Dendritic cell treated with granulocyte-macrophage colony-stimulating factor and Interleukin-4, amounts not matched to agents 40 ng/mL and 50 ng/mL, for 4 days (primary cell): ENCODE measurements at regions not wholly inside any gene's neighbourhood (a gene's known extent, or its start where the extent isn't known, plus 50 kb on each side); places are given as distances from the start of the nearest gene placed in this dataset.

Experiments
- H3K27ac Mint-ChIP-seq: one replicate; pipeline ENCODE4 v1.8.0; 2022; ENCODE audit warnings: mild to moderate bottlenecking, mixed read lengths
- H3K27me3 Mint-ChIP-seq: one replicate; pipeline ENCODE4 v1.8.0; 2022; ENCODE audit warnings: mild to moderate bottlenecking, mixed read lengths
- H3K36me3 Mint-ChIP-seq: one replicate; pipeline ENCODE4 v1.8.0; 2022; ENCODE audit warnings: low read depth, mixed read lengths
- H3K4me1 Mint-ChIP-seq: one replicate; pipeline ENCODE4 v1.8.0; 2022; ENCODE audit warnings: low read depth, mixed read lengths
- H3K4me3 Mint-ChIP-seq: one replicate; pipeline ENCODE4 v1.8.0; 2022; ENCODE audit warnings: mild to moderate bottlenecking, moderate library complexity, mixed read lengths
- H3K9me3 Mint-ChIP-seq: one replicate; pipeline ENCODE4 v1.8.0; 2022; ENCODE audit warnings: mixed read lengths
- intact Hi-C: fragments of 100-400 bp; cut with micrococcal nuclease; formaldehyde crosslinking; loops from one replicate; pipeline ENCODE4 v1.15.0; 2022

DNA sequence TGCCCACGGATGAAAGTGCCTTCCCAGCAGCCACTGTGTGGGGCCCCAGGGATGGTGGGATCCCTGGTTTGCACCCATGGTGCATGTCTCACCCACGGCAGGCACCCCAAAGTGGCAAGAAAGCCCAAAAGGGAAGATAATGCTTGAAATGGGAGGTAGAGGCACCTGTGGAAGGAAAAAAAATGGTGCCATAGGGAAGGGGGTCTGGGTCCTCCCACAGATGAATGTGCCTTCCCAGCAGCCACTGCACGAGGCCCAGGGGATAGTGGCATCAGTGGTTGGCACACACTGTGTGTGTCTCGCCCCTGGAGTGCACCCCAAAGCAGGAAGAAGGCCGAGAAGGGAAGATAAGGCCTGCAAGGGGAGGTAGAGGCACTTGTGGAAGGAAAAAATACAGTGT is 264.2 kb downstream of the ALG10 start:
- Mint-ChIP-seq H3K27me3 (no peaks in the 10 kb centered on the region), H3K4me1 (no peaks in the 10 kb centered on the region), H3K36me3 (no peaks in the 10 kb centered on the region), H3K4me3 (no peak overlapping the region), H3K9me3 (peaks cover 65% of the 10 kb centered on the region), H3K27ac (no peak overlapping the region)
- intact Hi-C loops = no loop called here

DNA sequence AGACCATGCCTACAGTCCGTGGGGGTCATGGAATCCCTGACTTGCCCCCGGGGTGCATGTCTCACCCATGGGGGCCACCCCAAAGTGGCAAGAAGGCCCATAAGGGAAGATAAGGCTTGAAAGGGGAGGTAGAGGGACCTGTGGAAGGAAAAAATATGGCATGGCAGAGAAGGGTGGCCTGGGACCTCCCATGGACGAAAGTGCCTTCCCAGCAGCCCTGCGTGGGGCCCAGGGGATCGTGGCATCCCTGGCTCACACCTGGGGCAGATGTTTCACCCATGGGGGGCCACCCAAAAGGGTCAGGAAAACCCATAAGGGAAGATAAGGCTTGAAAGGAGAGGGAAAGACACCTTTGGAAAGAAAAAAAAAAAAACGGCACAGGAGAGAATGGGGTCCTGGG is 264.6 kb downstream of the ALG10 start:
- intact Hi-C loops = no loop called here
- H3K27ac Mint-ChIP-seq = no peak overlapping the region

DNA sequence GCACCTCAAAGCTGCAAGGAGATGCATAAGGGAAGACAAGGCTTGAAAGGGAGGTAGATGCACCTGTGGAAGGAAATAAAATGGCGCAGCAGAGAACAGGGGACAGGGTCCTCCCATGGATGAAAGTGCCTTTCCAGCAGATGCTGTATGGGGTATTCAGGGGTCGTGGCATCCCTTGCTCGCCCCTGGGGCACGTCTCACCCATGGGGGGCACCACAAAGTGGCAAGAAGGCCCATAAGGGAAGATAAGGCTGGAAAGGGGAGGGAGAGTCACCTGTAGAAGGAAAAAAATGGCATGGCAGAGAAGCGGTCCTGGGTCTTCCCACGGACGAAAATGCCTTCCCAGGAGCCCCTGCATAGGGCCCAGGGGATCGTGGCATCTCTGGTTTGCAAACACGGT is 265.1 kb downstream of the ALG10 start:
- Mint-ChIP-seq H3K9me3 (peaks cover 75% of the 10 kb centered on the region), H3K4me3 (no peak overlapping the region), H3K36me3 (no peaks in the 10 kb centered on the region), H3K4me1 (no peaks in the 10 kb centered on the region), H3K27me3 (no peaks in the 10 kb centered on the region), H3K27ac (no peak overlapping the region)
- intact Hi-C loops = no loop called here

More for the DNA sequence above, 264.6 kb downstream of the ALG10 start:
- Mint-ChIP-seq H3K9me3 (peaks cover 70% of the 10 kb centered on the region), H3K4me3 (no peak overlapping the region), H3K4me1 (no peaks in the 10 kb centered on the region), H3K27me3 (no peaks in the 10 kb centered on the region), H3K36me3 (no peaks in the 10 kb centered on the region)

DNA sequence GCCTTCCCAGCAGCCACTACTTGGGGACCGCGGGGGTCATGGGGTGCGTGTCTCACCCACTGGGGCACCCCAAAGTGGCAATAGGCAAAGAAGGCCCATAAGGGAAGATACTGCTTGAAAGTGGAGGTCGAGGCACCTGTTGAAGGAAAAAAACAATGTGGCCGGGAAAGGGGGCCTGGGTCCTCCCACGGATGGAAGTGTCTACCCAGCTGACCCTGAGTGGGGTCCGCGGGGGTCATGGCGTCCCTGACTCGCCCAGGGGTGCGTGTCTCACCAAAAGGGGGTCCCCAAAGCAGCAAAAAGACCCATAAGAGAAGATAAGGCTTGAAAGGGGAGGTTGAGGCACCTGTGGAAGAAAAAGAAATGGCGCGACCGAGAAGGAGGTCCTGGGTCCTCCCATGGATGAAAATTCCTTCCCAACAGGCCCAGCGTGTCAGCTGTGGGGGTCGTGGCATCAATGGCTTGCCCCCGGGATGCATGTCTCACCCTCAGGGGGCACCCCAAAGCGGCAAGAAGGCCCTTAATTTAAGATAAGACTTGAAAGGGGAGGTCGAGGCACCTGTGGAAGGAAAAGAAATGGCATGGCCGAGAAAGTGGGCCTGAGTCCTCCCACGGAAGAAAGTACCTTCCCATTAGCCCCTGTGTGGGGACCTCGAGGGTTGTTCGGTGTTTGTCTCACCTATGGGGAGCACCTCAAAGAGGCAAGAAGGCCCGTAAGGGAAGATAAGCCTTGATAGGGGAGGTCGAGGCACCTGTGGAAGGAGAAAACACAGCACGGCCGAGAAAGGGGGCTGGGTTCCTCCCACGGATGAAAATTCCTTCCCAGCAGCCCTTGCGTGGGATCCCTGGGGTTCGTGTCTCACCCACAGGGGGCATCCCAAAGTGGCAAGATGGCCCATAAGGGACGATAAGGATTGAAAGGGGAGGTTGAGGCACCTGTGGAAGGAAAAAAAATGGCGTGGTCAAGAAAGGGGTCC is 266.0 kb downstream of the ALG10 start:
- intact Hi-C loops = no loop called here
- H3K27me3 Mint-ChIP-seq = no peaks in the 10 kb centered on the region
- H3K4me3 Mint-ChIP-seq = no peak overlapping the region
- no peak overlapping the region for H3K27ac Mint-ChIP-seq
- H3K4me1 Mint-ChIP-seq = no peaks in the 10 kb centered on the region
- H3K9me3 Mint-ChIP-seq = peaks cover 83% of the 10 kb centered on the region
- no peaks in the 10 kb centered on the region for H3K36me3 Mint-ChIP-seq

DNA sequence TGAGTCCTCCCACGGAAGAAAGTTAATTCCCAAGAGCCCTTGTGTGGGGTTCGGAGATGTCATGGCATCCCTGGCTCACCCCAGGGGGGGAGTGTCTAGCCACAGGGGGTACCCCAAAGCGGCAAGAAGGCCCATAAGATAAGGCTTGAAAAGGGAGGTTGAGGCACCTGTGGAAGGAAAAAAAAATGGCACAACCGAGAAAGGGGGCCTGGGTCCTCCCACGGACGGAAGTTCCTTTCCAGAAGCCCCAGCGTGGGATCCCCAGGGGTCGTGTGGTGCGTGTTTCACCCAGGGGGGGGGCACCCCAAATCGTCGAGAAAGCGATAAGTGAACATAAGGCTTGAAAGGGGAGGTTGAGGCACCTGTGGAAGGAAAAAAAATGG is 266.7 kb downstream of the ALG10 start:
- Mint-ChIP-seq H3K36me3 (no peaks in the 10 kb centered on the region), H3K9me3 (peaks cover 90% of the 10 kb centered on the region), H3K4me1 (no peaks in the 10 kb centered on the region)

DNA sequence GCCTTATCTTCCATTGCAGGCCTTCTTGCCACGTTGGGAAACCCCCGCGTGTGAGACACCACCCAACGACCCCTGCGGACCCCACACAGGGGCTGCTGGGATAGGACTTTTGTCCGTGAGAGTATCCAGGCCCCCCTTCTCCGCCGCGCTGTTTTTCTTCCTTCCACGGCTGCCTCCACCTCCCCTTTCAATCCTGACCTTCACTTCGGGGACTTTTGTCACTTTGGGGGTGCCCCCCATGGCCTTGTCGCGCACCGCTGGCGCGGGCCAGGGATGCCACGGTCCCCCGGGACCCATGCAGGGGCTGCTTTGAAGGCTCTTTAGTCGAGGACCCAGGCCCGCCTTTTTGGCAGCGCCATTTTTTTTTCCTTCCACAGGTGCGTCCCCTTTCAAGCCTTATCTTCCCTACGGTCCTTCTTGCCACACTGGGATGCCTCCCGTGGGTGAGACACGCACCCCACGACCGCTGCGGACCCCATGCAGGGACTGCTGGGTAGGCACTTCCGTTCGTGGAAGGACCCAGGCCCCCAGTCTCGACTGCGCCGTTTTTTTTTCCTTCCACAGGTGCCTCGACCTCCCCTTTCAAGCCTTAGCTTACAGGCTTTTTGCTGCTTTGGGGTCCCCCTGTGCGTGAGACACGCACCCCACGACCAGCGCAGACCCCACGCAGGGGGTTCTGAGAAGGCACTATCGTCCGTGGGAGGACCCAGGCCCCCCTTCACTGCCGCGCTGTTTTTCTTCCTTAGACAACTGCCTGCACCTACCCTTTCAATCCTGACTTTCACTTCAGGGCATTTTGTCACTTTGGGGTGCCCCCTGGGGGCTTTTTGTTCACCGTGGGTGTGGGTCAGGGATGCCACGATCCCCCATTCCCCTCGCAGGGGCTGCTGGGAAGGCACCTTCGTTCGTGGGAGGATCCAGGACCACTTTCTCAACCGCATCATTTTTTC is 267.4 kb downstream of the ALG10 start:
- Mint-ChIP-seq H3K27ac (no peak overlapping the region), H3K4me3 (no peak overlapping the region), H3K36me3 (no peaks in the 10 kb centered on the region), H3K4me1 (no peaks in the 10 kb centered on the region), H3K27me3 (no peaks in the 10 kb centered on the region), H3K9me3 (peaks cover 97% of the 10 kb centered on the region)
- intact Hi-C loops = no loop called here

More for the DNA sequence above, 266.7 kb downstream of the ALG10 start:
- Mint-ChIP-seq H3K27ac (no peak overlapping the region), H3K27me3 (no peaks in the 10 kb centered on the region), H3K4me3 (no peak overlapping the region)
- intact Hi-C loops = no loop called here

DNA sequence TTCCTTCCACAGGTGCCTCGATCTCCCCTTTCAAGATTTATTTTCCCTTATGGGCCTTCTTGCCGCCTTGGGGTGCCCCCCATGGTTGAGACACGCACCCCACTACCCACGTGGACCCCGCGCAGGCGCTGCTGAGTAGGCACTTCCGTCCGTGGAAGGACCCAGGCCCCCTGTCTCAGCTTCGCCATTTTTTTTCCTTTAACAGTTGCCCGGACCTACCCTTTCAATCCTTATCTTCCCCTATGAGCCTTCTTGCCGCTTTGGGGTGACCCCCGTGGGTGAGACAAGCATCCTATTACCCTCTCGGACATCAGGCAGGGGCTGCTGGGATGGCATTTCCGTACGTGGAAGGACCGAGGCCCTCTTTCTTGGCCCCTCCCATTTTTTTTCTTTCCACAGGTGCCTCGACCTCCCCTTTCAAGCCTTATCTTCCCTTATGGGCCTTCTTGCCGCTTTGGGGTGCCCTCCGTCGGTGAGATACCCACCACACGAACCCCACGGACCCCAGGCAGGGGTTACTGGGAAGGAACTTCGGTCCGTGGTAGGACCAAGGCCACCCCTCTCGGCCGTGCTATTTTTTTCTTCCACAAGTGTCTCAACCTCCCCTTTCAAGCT is 268.2 kb downstream of the ALG10 start:
- Mint-ChIP-seq H3K36me3 (no peaks in the 10 kb centered on the region), H3K4me3 (no peak overlapping the region), H3K27me3 (no peaks in the 10 kb centered on the region), H3K4me1 (no peaks in the 10 kb centered on the region), H3K27ac (no peak overlapping the region), H3K9me3 (peaks cover 100% of the 10 kb centered on the region)
- intact Hi-C loops = no loop called here

DNA sequence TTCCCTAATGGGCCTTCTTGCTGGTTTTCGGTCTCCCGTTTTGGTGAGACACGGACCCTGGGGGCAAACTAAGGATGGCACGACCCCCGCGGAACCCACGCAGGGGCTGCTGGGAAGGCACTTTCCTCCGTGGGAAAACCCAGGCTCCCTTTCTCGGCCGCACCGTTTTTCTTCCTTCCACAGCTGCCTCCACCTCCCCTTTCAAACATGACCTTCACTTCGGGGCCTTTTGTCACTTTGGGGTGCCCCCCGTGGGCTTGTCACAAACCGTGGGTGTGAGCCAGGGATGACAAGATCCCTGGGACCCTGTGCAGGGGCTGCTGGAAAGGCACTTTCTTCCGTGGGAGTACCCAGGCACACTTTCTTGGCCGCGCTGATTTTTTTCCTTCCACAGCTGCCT is 268.7 kb downstream of the ALG10 start:
- peaks cover 100% of the 10 kb centered on the region for H3K9me3 Mint-ChIP-seq
- no peak overlapping the region for H3K27ac Mint-ChIP-seq
- no peaks in the 10 kb centered on the region for H3K27me3 Mint-ChIP-seq
- intact Hi-C loops = no loop called here
- no peaks in the 10 kb centered on the region for H3K36me3 Mint-ChIP-seq
- H3K4me1 Mint-ChIP-seq = no peaks in the 10 kb centered on the region
- no peak overlapping the region for H3K4me3 Mint-ChIP-seq

DNA sequence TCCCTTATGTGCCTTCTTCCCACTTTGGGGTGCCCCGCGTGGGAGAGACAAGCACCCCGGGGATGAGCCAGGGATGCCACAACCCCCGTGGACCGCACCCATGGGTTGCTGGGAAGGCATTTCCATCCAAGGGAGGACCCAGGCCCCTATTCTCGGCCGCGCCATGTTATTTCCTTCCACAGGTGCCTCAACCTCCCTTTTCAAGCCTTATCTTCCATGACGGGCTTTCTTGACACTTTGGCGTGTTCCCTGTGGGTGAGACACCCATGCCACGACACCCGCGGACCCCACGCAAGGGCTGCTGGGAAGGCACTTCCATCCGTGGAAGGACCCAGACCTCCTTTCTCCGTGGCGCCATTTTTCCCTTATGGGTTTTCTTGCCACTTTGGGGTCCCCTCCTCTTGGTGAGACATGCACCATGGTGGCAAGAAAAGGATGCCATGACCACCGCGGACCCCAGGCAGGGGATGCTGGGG is 269.2 kb downstream of the ALG10 start:
- Mint-ChIP-seq H3K27me3 (no peaks in the 10 kb centered on the region), H3K36me3 (no peaks in the 10 kb centered on the region), H3K4me3 (no peak overlapping the region), H3K9me3 (peaks cover 100% of the 10 kb centered on the region), H3K4me1 (no peaks in the 10 kb centered on the region), H3K27ac (no peak overlapping the region)
- intact Hi-C loops = no loop called here

DNA sequence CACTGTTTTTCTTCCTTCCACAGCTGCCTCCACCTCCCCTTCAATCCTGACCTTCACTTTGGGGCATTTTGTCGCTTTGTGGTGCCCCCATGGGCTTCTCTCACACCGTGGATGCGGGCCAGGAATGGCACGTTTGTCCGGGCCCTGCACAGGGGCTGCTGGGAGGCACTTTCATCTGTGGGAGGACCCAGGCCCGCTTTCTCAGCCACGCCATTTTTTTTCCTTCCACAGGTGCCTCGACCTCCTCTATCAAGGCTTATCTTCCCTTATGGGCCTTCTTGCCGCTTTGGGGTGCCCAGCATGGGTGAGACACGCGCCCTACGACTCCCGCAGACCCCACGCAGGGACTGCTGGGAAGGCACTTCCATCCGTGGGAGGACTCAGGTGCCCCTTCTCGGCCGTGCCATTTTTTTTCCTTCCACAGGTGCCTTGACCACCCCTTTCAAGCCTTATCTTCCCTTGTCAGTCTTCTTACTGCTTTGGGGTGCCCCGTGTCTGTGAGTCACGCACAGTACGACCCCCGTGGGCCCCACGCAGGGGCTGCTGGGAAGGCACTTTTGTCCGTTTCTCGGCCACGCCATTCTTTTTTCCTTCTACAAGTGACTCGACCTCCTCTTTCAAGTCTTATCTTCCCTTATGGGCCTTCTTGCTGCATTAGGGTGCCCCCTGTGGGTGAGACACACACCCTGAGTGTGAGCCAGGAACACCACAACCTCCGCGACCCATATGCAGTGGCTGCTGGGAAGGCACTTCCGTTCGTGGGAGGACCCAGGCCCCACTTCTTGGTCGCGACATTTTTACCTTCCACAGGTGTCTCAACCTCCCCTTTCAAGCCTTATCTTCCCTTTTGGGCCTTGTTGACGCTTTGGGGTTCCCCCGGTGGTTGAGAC is 270.7 kb downstream of the ALG10 start:
- Mint-ChIP-seq H3K27ac (no peak overlapping the region), H3K36me3 (no peaks in the 10 kb centered on the region), H3K27me3 (no peaks in the 10 kb centered on the region), H3K4me1 (no peaks in the 10 kb centered on the region), H3K4me3 (no peak overlapping the region), H3K9me3 (peaks cover 100% of the 10 kb centered on the region)
- intact Hi-C loops = no loop called here

DNA sequence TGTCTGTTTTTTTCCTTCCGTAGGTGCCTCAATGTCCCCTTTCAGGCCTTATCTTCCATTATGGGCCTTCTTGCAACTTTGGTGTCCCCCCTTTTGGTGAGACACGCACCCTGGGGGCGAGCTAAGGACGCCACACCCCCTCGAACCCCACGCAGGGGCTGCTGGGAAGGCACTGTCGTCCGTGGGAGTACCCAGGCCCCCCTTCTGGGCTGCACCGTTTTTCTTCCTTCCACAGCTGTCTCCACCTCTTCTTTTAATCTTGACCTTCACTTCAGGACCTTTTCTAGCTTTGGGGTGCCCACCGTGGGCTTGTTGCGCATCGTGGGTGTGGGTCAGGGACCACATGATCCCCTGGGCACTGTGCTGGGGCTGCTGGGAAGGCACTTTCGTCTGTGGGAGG is 271.8 kb downstream of the ALG10 start:
- Mint-ChIP-seq H3K27me3 (no peaks in the 10 kb centered on the region), H3K9me3 (peaks cover 100% of the 10 kb centered on the region), H3K27ac (no peak overlapping the region), H3K36me3 (no peaks in the 10 kb centered on the region), H3K4me1 (no peaks in the 10 kb centered on the region), H3K4me3 (no peak overlapping the region)
- intact Hi-C loops = no loop called here

DNA sequence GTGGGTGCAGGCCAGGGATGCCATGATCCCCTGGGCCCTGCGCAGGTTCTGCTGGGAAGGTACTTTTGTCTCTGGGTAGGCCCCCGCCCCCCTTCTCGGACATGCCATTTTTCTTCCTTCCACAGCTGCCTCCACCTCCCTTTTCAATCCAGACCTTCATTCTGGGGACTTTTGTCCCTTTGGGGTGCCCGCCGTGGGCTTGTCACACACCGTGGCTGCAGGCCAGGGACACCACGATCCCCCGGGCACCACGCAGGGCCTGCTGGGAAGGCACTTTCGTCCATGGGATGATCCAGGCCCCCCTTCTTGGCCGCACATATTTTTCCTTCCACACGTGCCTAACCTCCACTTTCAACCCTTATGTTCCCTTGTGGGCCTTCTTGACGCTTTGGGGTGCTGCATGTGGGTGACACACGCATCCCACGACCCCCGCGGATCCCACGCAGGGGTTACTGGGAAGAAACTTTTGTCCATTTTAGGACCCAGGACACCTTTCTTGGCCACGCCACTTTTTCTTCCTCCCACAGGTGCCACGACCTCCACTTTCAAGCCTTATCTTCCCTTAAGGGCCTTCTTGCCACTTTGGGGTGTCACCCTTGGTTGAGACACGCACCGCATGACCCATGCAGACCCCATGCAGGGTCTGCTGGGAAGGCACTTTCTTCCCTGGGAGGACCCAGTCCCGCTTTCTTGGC is 272.5 kb downstream of the ALG10 start:
- no peak overlapping the region for H3K27ac Mint-ChIP-seq
- no peak overlapping the region for H3K4me3 Mint-ChIP-seq
- no peaks in the 10 kb centered on the region for H3K4me1 Mint-ChIP-seq
- H3K9me3 Mint-ChIP-seq = peaks cover 100% of the 10 kb centered on the region
- no peaks in the 10 kb centered on the region for H3K36me3 Mint-ChIP-seq
- intact Hi-C loops = no loop called here
- no peaks in the 10 kb centered on the region for H3K27me3 Mint-ChIP-seq
